Chondrocyte (in vitro differentiated cells): ENCODE measurements at regions not wholly inside any gene's neighbourhood (a gene's known extent, or its start where the extent isn't known, plus 50 kb on each side); places are given as distances from the start of the nearest gene placed in this dataset.

Experiments
- DNase-seq: peaks from one replicate; pipeline ENCODE4 v3.0.0; 2021; ENCODE audit warnings: mixed read lengths, low spot score
- H3K27ac Mint-ChIP-seq: one replicate; pipeline ENCODE4 v1.8.0; 2021; ENCODE audit warnings: mild to moderate bottlenecking, moderate library complexity, mixed read lengths; ENCODE audit not compliant: unreplicated experiment
- H3K27me3 Mint-ChIP-seq: 2 replicates; pipeline ENCODE4 v1.8.0; 2021; ENCODE audit warnings: low read depth, mixed read lengths
- H3K36me3 Mint-ChIP-seq: 2 replicates; pipeline ENCODE4 v1.8.0; 2021; ENCODE audit warnings: low read depth, mixed read lengths
- H3K4me1 Mint-ChIP-seq: 2 replicates; pipeline ENCODE4 v1.8.0; 2021; ENCODE audit warnings: low read depth, mild to moderate bottlenecking, mixed read lengths
- H3K4me3 Mint-ChIP-seq: one replicate; pipeline ENCODE4 v1.8.0; 2021; ENCODE audit warnings: mild to moderate bottlenecking, moderate library complexity, mixed read lengths; ENCODE audit not compliant: unreplicated experiment
- H3K9me3 Mint-ChIP-seq: 2 replicates; pipeline ENCODE4 v1.8.0; 2021; ENCODE audit warnings: low read depth, mixed read lengths
- TF ChIP-seq, protein P1 (sequence below): fragments of 200-600 bp; sonication (generic); IDR thresholded peaks from 2 replicates; pipeline ENCODE4 v1.5.0; 2021; ENCODE audit warnings: antibody characterized with exemption, mild to moderate bottlenecking, moderate library complexity

DNA sequence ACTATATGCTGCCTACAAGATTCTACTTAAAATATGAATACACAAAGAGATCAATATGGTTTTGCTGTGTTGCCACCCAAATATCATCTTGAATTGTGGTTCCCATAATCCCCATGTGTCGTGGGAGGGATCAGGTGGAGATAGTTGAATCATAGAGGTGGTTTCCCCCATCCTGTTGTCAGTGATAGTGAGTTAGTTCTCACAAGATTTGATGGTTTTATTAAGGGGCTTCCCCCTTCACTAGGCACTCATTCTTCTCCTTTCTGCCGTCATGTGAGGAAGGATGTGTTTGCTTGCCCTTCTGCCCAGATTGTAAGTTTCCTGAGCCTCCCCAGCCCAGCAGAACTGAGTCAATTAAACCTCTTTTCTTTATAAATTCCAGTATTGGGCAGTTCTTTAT lies 654.4 kb upstream of the NR5A2 start:
- Mint-ChIP-seq H3K4me1 (peaks cover 2% of the 10 kb centered on the region), H3K9me3 (peaks cover 15% of the 10 kb centered on the region), H3K27ac (no peak overlapping the region), H3K4me3 (no peak overlapping the region), H3K36me3 (no peaks in the 10 kb centered on the region), H3K27me3 (no peaks in the 10 kb centered on the region)
- DNase-seq, result no peak
- TF ChIP-seq, protein P1, sequence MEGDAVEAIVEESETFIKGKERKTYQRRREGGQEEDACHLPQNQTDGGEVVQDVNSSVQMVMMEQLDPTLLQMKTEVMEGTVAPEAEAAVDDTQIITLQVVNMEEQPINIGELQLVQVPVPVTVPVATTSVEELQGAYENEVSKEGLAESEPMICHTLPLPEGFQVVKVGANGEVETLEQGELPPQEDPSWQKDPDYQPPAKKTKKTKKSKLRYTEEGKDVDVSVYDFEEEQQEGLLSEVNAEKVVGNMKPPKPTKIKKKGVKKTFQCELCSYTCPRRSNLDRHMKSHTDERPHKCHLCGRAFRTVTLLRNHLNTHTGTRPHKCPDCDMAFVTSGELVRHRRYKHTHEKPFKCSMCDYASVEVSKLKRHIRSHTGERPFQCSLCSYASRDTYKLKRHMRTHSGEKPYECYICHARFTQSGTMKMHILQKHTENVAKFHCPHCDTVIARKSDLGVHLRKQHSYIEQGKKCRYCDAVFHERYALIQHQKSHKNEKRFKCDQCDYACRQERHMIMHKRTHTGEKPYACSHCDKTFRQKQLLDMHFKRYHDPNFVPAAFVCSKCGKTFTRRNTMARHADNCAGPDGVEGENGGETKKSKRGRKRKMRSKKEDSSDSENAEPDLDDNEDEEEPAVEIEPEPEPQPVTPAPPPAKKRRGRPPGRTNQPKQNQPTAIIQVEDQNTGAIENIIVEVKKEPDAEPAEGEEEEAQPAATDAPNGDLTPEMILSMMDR, result no peak

DNA sequence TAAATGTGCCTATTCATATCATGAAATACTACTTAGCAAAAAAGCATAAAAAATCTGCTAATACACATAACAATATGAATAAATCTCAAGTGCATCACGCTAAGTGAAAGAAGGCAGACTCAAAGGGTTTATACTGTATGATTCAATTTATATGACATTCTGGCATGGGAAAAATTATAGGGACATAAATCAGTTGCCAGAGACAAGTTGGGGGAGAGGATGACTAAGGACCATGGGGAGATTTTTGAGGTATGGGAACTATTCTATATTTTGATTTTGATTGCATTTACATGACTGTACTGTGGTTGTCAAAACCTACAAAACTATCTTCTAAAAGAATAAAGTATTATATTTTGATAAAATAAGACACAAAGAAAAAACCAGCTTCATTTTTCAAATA lies 650.3 kb upstream of the NR5A2 start:
- Mint-ChIP-seq H3K4me3 (no peak overlapping the region), H3K4me1 (peaks cover 2% of the 10 kb centered on the region)

DNA sequence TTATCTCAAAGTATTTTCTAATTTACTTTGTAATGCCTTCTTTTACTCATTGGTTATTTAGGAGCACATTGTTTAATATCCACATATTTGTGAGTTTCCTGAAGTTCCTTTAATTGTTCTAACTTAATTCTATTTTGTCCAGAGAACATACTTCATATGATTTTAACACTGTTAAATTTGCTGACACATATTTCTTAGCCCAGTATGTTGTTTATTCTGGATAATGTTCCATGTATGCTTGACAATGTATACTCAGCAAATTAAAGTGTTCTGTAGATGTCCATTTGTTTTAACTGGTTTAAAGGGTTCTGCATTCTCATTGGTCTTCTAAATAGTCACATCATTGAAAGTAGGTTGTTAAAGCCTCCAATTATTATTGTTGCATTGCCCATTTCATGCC lies 643.7 kb upstream of the NR5A2 start:
- DNase-seq, result no peak
- Mint-ChIP-seq H3K9me3 (no peaks in the 10 kb centered on the region), H3K27me3 (no peaks in the 10 kb centered on the region), H3K4me3 (no peak overlapping the region), H3K36me3 (no peaks in the 10 kb centered on the region), H3K4me1 (peaks cover 6% of the 10 kb centered on the region), H3K27ac (no peak overlapping the region)
- TF ChIP-seq, protein P1, result no peak

More for the DNA sequence above, 650.3 kb upstream of the NR5A2 start:
- Mint-ChIP-seq H3K9me3 (peaks cover 8% of the 10 kb centered on the region), H3K27me3 (no peaks in the 10 kb centered on the region), H3K36me3 (no peaks in the 10 kb centered on the region), H3K27ac (no peak overlapping the region)
- DNase-seq, result no peak
- TF ChIP-seq, protein P1, result no peak

DNA sequence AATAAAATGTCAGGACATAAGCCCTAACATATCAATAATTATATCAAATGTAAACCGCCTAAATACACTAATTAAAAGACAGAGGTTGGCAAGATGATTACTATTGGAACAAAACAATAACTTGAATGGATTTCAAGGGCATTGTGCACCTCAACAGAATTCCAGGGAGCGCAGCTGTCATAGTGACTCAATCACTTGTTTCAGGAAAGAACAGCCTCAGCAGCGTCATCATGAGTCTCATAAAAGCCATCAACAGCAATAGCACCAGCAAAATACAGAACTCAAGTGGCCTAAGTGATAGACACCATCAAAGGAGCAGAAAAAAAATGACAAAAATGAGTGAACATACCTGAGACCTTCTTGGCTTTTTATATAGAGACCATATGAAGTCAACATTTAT lies 632.7 kb upstream of the NR5A2 start:
- H3K27me3 Mint-ChIP-seq, result no peaks in the 10 kb centered on the region
- H3K9me3 Mint-ChIP-seq, result peaks cover 22% of the 10 kb centered on the region
- TF ChIP-seq, protein P1, result no peak
- no peak overlapping the region for H3K27ac Mint-ChIP-seq
- peaks cover 3% of the 10 kb centered on the region for H3K36me3 Mint-ChIP-seq
- DNase-seq, result no peak
- H3K4me3 Mint-ChIP-seq, result no peak overlapping the region
- peaks cover 12% of the 10 kb centered on the region for H3K4me1 Mint-ChIP-seq

DNA sequence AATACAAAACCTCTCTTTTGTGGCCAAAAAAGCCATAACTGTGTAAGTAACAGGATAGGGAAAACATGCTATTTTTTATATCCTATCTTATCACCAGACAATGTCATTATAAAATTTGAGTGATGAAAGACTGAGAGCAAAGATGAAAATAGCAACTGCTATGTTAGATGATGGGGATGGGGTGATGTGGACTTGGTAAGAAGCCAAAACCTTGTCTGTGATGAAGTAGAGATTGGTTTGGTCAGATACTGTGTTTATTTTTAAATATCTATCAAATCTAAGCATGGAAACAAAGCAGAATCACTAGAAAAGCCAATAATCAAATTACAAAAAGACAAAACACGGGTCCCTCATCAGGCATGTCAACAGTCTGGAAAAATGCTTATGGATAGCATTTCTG lies 631.1 kb upstream of the NR5A2 start:
- no peaks in the 10 kb centered on the region for H3K27me3 Mint-ChIP-seq
- DNase-seq, result no peak

More for the DNA sequence above, 631.1 kb upstream of the NR5A2 start:
- Mint-ChIP-seq H3K36me3 (peaks cover 3% of the 10 kb centered on the region), H3K4me3 (no peak overlapping the region), H3K9me3 (peaks cover 22% of the 10 kb centered on the region), H3K27ac (no peak overlapping the region), H3K4me1 (peaks cover 17% of the 10 kb centered on the region)
- TF ChIP-seq, protein P1, result no peak
